HEK293 (cell line): ENCODE measurements at regions not wholly inside any gene's neighbourhood (a gene's known extent, or its start where the extent isn't known, plus 50 kb on each side); places are given as distances from the start of the nearest gene placed in this dataset.

Source experiments
- CTCF ChIP-seq: fragments of 450-650 bp; formaldehyde crosslinking; IDR thresholded peaks from 2 replicates; pipeline ENCODE4 v1.5.1; 2016; ENCODE audit warnings: missing biosample characterization, missing genetic modification characterization
- GFI1B ChIP-seq: fragments of 450-650 bp; formaldehyde crosslinking; IDR thresholded peaks from 2 replicates; pipeline ENCODE4 v1.5.1; 2016; ENCODE audit warnings: missing biosample characterization, missing genetic modification characterization
- KLF9 ChIP-seq: fragments of 450-650 bp; formaldehyde crosslinking; IDR thresholded peaks from 2 replicates; pipeline ENCODE4 v1.5.1; 2016; ENCODE audit warnings: missing biosample characterization, missing genetic modification characterization, low read depth
- REST ChIP-seq: fragments of 450-650 bp; formaldehyde crosslinking; IDR thresholded peaks from 2 replicates; pipeline ENCODE4 v1.5.1; 2016; ENCODE audit warnings: missing biosample characterization, missing genetic modification characterization
- ZIC2 ChIP-seq: fragments of 450-650 bp; formaldehyde crosslinking; IDR thresholded peaks from 2 replicates; pipeline ENCODE4 v1.5.1; 2016; ENCODE audit warnings: missing biosample characterization, missing genetic modification characterization
- ZNF174 ChIP-seq: fragments of 450-650 bp; formaldehyde crosslinking; IDR thresholded peaks from 2 replicates; pipeline ENCODE4 v1.5.0; 2017; ENCODE audit warnings: missing biosample characterization, mild to moderate bottlenecking, missing genetic modification characterization
- ZNF239 ChIP-seq: fragments of 450-650 bp; formaldehyde crosslinking; IDR thresholded peaks from 2 replicates; pipeline ENCODE4 v1.5.1; 2016; ENCODE audit warnings: missing biosample characterization, missing genetic modification characterization
- ZNF24 ChIP-seq: fragments of 450-650 bp; formaldehyde crosslinking; IDR thresholded peaks from 2 replicates; pipeline ENCODE4 v1.5.1; 2016; ENCODE audit warnings: missing biosample characterization, missing genetic modification characterization
- ZNF426 ChIP-seq: fragments of 450-650 bp; formaldehyde crosslinking; IDR thresholded peaks from 2 replicates; pipeline ENCODE4 v1.5.1; 2017; ENCODE audit warnings: missing biosample characterization, missing genetic modification characterization, mild to moderate bottlenecking, inconsistent platforms, moderate library complexity
- ZNF514 ChIP-seq: fragments of 450-650 bp; formaldehyde crosslinking; IDR thresholded peaks from 2 replicates; pipeline ENCODE4 v1.5.1; 2016; ENCODE audit warnings: missing biosample characterization, missing genetic modification characterization
- ZNF549 ChIP-seq: fragments of 450-650 bp; IDR thresholded peaks from 2 replicates; pipeline ENCODE4 v1.5.1; 2018; ENCODE audit warnings: missing biosample characterization, missing genetic modification characterization, mild to moderate bottlenecking, inconsistent platforms, moderate library complexity
- ZNF747 ChIP-seq: fragments of 450-650 bp; formaldehyde crosslinking; IDR thresholded peaks from 2 replicates; pipeline ENCODE4 v1.5.1; 2016; ENCODE audit warnings: missing biosample characterization, missing genetic modification characterization
- ZNF777 ChIP-seq: fragments of 450-650 bp; formaldehyde crosslinking; IDR thresholded peaks from 2 replicates; pipeline ENCODE4 v1.5.1; 2017; ENCODE audit warnings: missing biosample characterization, missing genetic modification characterization, borderline replicate concordance

GRCh38 chr2:60100034-60100433 lies 453.4 kb downstream of the BCL11A start:
- TF ChIP-seq ZNF747 (tag by site-specific recombination) (no peak), CTCF (tag by site-specific recombination) (no peak), KLF9 (tag by site-specific recombination) (no peak), ZNF426 (tag by site-specific recombination) (no peak), ZIC2 (tag by site-specific recombination) (no peak), REST (no peak), ZNF24 (tag by site-specific recombination) (no peak), ZNF239 (tag by site-specific recombination) (no peak), ZNF174 (tag by site-specific recombination) (no peak), ZNF514 (tag by site-specific recombination) (no peak), ZNF549 (tag by site-specific recombination) (no peak), ZNF777 (no peak), GFI1B (no peak)
